SU-DHL-6 (cell line): ENCODE measurements at regions not wholly inside any gene's neighbourhood (a gene's known extent, or its start where the extent isn't known, plus 50 kb on each side); places are given as distances from the start of the nearest gene placed in this dataset.

Source experiments
- EZH2phosphoT487 ChIP-seq: fragments of 200-600 bp; sonication (generic), shearing (Covaris generic); conservative IDR thresholded peaks from 2 replicates; pipeline ENCODE4 v1.6.1; 2018; ENCODE audit warnings: mild to moderate bottlenecking, antibody characterized with exemption, low read length, moderate library complexity, mixed read lengths
- TF ChIP-seq, protein P1 (sequence below): fragments of 200-600 bp; sonication (generic); IDR thresholded peaks from one replicate; pipeline ENCODE4 v1.5.1; 2017; ENCODE audit warnings: antibody characterized with exemption, mild to moderate bottlenecking, low read length, moderate library complexity; ENCODE audit not compliant: insufficient read depth, poor library complexity, severe bottlenecking

GRCh38 chr11:24321229-24321628, 175.6 kb upstream of the LUZP2 start:
- TF ChIP-seq, protein P1, sequence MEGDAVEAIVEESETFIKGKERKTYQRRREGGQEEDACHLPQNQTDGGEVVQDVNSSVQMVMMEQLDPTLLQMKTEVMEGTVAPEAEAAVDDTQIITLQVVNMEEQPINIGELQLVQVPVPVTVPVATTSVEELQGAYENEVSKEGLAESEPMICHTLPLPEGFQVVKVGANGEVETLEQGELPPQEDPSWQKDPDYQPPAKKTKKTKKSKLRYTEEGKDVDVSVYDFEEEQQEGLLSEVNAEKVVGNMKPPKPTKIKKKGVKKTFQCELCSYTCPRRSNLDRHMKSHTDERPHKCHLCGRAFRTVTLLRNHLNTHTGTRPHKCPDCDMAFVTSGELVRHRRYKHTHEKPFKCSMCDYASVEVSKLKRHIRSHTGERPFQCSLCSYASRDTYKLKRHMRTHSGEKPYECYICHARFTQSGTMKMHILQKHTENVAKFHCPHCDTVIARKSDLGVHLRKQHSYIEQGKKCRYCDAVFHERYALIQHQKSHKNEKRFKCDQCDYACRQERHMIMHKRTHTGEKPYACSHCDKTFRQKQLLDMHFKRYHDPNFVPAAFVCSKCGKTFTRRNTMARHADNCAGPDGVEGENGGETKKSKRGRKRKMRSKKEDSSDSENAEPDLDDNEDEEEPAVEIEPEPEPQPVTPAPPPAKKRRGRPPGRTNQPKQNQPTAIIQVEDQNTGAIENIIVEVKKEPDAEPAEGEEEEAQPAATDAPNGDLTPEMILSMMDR: no peak
- TF ChIP-seq EZH2phosphoT487: no peak
